ENCODE measurements at regions not wholly inside any gene's neighbourhood (a gene's known extent, or its start where the extent isn't known, plus 50 kb on each side); places are given as distances from the start of the nearest gene placed in this dataset.

GRCh38 chr1:88376421-88376820 lies 307.7 kb upstream of the PKN2 start:
- no peak for DNase-seq (ENCODE audit: low read depth)

GRCh38 chr1:88378560-88378959 lies 305.5 kb upstream of the PKN2 start:
- no peak for DNase-seq (ENCODE audit: low read depth)

DNA sequence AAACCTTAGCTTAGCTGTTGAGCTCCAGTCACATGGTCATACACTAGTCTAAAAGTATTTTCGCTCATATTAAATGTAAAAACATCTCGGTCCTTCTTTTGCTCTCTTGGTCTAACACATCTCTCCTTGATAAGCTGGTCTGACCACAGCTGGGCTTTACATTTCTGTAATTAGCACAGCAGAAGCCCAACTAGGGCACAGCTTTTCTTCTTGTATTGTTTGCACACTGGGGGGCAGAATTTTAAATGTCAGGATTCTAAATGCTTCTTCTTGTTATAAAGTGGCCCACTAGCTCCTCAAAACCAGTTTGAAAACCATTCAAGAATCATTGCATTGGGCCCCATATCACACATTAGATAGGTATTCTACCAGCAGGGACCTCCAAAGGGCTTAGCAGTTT lies 289.1 kb upstream of the PKN2 start:
- no peak for DNase-seq (ENCODE audit: low read depth)

DNA sequence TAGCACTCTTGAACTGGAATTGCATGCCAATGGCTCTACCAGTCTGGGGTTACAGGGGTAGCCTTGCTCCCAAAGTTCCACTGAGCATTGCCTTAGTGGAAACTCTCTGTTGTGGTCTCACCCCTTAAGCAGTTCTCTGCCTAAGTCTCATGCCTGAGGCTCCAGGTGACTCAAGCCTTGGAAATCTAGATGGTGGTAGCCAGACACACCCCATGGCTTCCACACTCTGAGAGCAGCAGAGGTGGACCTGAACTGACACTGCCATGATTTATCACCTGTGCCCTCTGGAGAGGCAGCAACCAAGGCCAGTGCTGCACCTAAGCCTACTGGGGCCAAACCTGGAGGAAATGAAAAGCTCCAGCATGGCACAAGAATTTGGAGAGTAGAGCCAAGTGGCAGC lies 285.7 kb upstream of the PKN2 start:
- DNase-seq (ENCODE audit: low read depth), result no peak

GRCh38 chr1:88399690-88400089 lies 284.4 kb upstream of the PKN2 start:
- DNase-seq (ENCODE audit: low read depth), result no peak

DNA sequence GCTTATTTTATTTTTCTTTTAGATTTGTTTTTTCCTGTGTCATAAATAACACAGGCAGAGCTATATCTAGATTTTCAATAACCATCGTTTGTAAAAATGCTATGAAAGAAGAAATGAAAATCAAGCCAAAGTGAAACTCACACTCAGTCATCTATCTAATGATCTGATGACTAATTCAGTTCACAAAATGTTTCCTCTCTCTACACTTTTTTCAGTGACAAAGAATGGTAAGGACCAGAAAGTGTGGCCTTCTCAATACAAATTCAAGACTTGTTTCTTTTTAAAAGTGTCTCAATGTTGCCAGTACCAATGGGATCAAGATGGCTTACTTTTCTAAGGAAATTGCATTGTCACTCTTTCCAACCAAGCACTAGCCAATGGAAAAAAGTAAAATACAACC lies 282.8 kb upstream of the PKN2 start:
- DNase-seq (ENCODE audit: low read depth), result no peak

GRCh38 chr1:88404582-88404981 lies 279.5 kb upstream of the PKN2 start:
- no peak for DNase-seq (ENCODE audit: low read depth)

DNA sequence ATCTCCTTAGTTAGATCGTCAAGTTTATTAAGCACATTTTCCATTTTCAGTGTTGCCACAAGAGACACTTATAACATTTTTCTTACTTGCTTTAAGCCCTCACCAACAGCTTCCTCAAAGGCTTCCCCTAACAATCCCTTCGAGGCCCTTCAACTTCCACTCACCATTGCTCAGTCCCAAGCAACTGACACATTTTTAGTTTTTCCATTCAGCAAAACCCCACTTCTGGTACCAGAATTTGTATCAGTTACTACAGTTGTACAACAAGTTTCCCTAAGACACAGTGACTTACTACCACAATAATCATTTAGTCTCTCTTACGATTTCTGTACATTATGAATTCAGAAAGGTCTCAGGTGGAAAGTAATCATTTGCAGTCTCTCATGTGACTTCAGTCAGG lies 276.8 kb upstream of the PKN2 start:
- DNase-seq (ENCODE audit: low read depth), result no peak

DNA sequence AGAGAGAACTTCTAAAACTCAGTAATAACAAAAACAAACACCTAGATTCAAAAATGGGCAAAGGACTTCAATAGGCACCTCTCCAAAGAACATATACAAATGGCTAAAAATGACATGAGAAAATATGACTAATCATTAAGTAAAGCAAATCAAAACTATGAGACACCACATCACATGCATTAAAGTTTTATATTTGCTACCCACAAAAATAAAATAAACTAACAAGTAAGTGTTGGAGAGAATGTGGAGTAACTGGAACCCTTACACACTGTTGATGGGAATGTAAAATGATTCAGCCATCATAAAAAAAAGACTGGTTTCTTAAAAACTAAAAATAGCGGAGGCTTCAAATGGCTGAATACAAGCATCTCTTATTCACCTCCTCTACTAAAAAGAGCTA lies 262.1 kb upstream of the PKN2 start:
- no peak for DNase-seq (ENCODE audit: low read depth)

GRCh38 chr1:88433556-88433955 lies 250.5 kb upstream of the PKN2 start:
- no peak for DNase-seq (ENCODE audit: low read depth)

DNA sequence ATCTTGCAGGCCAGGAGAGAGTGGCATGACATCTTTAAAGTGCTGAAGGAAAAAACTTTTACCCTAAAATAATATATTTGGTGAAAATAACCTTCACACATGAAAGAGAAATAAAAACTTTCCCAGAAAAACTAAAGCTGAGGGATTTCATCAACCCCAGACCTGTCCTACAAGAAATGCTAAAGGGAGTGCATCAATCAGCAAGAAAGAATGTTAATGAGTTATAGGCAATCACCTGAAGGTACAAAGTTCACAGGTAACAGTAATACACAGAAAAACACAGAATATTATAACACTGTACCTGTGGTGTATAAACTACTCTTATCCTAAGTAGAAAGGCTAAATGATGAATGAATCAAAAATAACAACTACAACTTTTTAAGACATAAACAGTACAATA lies 249.2 kb upstream of the PKN2 start:
- no peak for DNase-seq (ENCODE audit: low read depth)

DNA sequence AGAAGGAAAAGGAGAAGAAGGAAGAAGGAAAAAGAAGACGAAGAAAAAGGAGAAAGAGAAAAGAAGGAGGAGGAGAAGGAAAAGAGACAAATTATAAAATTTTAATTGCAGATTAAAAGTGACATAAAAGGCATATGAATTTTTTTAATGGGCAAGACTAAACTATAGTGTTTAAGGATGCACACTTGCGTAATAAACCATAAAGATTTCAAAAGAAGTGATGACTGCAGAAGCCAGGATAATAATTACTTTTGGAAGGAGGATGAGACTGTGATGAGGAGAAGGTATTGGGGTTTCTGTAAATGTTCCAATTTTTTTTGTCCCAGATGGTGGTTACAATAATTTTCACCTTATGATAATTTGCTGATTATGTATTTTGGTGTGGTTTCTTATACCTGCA lies 243.1 kb upstream of the PKN2 start:
- DNase-seq (ENCODE audit: low read depth), result no peak

GRCh38 chr1:88451856-88452255 lies 232.2 kb upstream of the PKN2 start:
- no peak for DNase-seq (ENCODE audit: low read depth)

DNA sequence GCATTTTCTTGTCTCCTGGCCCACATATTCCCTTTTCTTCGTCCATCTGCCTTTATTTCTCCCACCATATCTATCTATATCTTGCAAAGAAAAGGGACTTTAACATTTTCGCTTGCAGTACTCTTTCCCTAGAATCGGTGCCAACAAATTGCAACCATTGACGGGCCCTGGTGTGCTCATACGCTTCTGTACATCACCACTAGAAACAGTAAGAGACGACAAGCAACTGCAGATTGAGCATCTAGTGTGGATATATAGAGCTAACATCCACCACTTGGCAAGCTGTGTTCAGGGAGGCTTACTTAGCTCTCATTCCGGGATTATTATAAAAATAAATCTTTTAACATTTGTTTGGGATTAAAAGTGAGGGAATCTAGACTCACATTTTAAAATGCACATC lies 230.8 kb upstream of the PKN2 start:
- no peak for DNase-seq (ENCODE audit: low read depth)

DNA sequence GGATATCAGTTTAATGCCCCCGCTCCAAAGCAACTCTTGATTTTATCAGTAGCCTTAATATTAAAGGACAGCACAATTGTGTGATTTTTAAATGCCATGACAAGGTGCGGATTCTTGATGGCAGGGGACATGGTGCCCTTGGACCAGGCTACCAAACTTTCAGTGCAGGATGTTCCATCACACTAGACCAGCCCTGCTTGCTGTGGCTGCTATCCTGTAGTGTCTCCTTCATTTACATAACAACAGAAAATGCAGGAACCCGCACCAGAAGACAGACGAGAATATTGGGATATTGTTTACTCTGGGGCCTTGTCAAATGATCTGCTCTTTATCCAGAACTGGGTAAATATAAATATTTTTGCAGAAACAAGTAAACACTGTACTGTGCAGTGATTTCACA lies 229.3 kb upstream of the PKN2 start:
- no peak for DNase-seq (ENCODE audit: low read depth)

- DNase-seq (ENCODE audit: low read depth), result no peak
Measured at GRCh38 chr1:88455621-88456256, 228.3 kb upstream of the PKN2 start.

DNA sequence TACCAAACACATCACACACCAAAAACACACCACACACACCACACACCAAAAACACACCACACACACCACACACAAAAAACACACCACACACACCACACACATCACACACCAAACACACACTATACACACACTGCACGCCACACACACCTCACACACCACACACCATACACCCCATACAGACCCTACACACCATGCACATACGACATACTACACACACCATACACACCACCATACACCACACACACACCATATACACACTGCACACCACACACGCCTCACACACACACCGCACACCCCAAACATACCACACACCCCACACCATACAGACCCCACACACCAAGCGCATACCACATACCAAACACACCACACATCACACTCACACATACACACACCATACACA lies 226.9 kb upstream of the PKN2 start:
- DNase-seq (ENCODE audit: low read depth), result no peak

DNA sequence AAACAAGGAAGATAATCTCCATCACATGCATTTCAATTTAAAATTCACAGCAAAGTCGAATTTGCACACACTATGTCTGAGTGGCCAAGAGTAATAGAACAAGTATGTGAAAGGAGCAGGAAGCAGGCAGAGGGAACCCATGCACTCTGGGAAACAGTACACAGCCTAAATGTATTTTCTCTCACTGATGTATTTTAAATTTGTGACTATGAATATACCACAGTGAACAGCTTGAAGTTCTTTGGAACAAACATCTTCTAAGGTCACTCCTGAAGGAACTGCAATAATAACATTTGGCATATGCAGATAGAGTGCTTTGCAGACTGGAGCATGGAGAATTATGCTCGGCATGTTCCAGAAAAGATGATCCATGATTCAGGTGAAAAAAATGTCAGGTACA lies 223.1 kb upstream of the PKN2 start:
- no peak for DNase-seq (ENCODE audit: low read depth)

DNA sequence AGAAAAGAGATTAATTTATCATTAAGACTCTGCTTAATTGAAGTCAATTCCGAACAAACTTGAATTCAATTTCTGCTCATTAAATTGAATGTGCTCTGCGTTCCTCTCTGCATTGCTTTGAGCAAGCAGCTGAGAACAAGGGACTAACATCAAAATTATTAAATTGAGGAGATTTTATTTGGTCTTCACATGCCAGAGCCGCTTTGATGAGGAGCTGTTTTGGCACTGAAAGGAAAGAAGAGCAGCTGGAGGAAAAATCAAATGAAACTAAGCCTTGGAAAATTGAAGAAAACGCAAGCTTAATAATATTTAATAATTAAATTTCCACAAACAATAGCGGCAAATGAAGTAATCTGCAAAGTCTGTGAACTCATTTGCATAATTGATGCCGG lies 222.0 kb upstream of the PKN2 start:
- no peak for DNase-seq (ENCODE audit: low read depth)

- no peak for DNase-seq (ENCODE audit: low read depth)
Measured at GRCh38 chr1:88462488-88463261, 221.4 kb upstream of the PKN2 start.

DNA sequence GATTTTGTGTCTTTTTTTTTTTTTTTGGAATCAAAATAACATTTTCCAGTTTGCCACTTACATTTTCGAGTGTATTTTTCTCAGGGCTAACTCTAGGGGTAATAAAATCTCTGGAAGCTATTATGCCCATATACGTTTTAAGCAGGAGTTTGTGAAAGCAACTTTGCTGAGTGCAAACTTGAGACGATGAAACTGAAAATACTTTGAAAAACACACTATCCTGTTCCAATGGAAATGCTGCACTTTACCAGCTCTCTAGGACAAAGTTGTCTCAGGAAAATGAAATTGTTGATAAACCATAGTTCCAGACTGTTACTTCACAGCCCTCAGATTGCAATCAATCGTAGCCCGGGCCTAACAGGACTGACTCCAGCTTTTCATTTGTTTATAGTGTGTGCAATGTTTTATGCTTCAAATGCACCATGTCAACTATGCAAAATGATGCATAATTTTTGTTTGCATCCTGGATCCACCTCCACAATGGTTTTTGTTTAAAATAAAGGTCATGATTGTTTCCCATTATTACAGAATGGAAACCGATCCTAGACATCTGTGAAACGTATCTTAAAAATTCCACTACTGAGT lies 220.6 kb upstream of the PKN2 start:
- no peak for DNase-seq (ENCODE audit: low read depth)

DNA sequence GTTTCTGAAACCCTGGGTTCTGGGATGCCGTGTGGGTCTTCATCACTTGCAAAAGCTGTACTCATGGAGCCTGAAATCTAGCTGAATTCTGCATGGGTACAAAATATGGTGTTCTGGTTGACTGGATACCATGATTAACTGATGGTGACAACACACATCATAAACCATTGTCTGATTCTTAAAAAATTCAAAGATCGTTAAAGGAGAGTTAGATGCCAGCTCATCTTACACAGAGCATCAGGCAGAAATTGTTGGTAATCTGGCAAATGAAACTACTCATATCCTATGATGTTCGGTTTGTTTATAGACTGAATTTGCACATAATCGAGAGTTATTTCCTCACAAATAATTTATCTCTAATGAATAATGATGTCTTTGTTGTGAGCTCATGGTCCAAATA lies 218.1 kb upstream of the PKN2 start:
- no peak for DNase-seq (ENCODE audit: low read depth)

DNA sequence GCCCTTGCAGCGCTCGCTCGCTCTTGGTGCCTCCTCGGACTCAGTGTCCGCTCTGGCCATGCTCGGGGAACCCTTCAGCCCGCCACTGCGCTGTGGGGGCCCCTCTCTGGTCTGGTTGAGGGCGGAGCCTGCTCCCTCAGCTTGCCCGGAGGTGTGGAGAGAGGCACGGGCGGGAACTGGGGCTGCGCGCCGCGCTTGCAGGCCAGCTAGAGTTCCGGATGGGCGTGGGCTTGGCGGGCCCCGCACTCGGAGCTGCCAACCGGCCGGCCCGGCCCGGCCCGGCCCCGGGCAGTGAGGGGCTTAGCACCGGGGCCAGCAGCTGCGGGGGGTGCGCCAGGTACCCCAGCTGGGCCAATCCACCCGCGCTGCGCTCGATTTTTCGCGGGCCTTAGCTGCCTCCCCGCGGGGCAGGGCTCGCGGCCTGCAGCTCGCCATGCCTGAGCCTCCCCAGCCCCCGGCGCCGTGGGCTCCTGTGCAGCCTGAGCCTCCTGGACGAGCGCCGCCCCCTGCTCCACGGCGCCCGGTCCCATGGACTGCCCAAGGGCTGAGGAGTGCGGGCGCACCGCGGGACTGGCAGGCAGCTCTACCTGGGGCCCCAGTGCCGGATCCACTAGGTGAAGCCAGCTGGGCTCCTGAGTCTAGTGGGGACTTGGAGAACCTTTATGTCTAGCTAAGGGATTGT lies 217.0 kb upstream of the PKN2 start:
- DNase-seq (ENCODE audit: low read depth), result no peak

Data from activated T-cell treated with anti-CD3 and anti-CD28 coated beads for 24 hours (primary cell).